Epithelial cell of esophagus (primary cell): ENCODE measurements at regions not wholly inside any gene's neighbourhood (a gene's known extent, or its start where the extent isn't known, plus 50 kb on each side); places are given as distances from the start of the nearest gene placed in this dataset.

ENCODE experiments used
- DNase-seq: peaks from one replicate; pipeline ENCODE4 v3.0.0; 2010; ENCODE audit warnings: low read depth
- H3K4me3 ChIP-seq: 2 replicates; pipeline ENCODE4 v1.5.1; 2011; ENCODE audit warnings: mild to moderate bottlenecking, low read length, control low read depth
- CTCF ChIP-seq: IDR thresholded peaks from 2 replicates; pipeline ENCODE4 v1.5.1; 2011; ENCODE audit warnings: low read depth, mild to moderate bottlenecking, low read length, control low read depth, inconsistent platforms; ENCODE audit not compliant: insufficient read depth; ENCODE audit errors: missing control alignments

GRCh38 chr19:31064491-31064890 lies 284.7 kb downstream of the TSHZ3 start:
- no peak for TF ChIP-seq CTCF
- H3K4me3 ChIP-seq: no peak overlapping the region
- peak; percentile 22 for DNase-seq

DNA sequence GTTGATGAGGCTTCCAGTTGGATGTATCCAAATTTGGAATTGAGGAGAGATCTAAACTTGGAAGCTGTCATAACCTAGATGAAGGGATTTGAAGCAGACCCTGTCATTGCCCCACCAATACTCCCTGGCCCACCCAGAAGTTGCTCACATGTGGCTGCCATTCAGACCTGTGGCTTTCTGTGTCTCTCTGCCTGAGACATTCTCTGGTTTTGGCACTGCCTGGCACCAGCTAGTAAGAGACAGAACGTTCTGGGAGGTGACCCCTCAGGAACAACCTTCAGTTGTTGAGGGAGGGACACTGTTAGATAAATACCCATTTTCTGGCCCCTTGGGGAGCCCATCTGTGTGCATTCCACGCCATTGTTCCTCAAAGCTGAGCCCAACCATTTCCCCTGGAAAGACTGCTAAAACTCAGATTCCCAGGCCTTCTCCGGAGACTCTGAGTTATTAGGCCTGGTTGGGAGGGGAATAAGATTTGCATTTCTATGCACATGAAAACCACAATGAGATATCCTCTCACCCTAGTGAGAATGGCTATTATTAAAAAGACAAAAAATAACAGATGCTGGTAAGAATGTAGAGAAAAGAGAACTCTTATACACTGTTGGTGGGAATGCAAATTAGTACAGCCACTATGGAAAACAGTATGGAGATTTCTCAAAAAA lies 290.4 kb downstream of the TSHZ3 start:
- H3K4me3 ChIP-seq: no peak overlapping the region
- no peak for TF ChIP-seq CTCF
- DNase-seq: no peak

DNA sequence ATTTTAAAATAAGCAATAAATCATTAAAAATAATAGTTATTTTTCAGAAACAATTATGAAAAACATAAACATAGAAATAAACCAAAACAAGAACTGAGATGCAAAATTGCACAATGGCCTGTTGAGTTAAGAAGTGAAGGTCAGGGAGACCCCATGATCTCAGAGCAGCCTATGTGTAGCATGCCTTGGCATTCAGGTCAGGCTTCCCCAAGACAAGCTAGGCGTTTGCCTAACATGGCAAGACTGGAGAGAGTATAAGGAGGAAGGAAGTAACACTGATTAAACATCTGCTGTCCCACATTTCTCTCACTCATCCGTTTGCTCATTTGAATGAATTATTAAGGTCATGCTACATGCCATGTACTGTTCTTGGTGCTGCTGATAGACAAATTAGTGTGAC lies 291.8 kb downstream of the TSHZ3 start:
- DNase-seq: no peak
- H3K4me3 ChIP-seq: no peak overlapping the region
- TF ChIP-seq CTCF: no peak

GRCh38 chr19:31055454-31055853 lies 293.8 kb downstream of the TSHZ3 start:
- no peak for DNase-seq

GRCh38 chr19:31054430-31054829 lies 294.8 kb downstream of the TSHZ3 start:
- no peak overlapping the region for H3K4me3 ChIP-seq
- peak; percentile 76 for TF ChIP-seq CTCF
- peak; percentile 73 for DNase-seq

More at GRCh38 chr19:31055454-31055853, 293.8 kb downstream of the TSHZ3 start:
- TF ChIP-seq CTCF: no peak
- no peak overlapping the region for H3K4me3 ChIP-seq

DNA sequence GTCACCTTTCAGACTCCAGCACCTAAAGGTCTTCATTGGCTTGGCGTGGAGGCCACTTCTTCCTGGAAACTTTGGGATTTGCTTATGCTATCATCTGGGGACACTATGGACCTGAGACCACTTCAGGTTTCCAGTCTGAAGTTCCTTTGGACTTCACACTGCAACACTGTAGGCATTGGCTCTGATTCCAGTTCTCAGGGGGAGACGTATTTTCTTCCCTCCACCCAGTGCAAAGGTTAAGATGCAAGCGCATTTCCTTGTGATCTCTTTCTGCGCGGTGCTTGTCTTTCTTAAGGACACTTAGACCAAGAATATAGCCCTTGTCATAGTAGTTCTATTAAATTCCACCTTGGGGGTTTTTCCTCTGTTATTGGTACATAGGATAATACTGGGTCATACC lies 299.8 kb downstream of the TSHZ3 start:
- DNase-seq: no peak
- no peak for TF ChIP-seq CTCF
- H3K4me3 ChIP-seq: no peak overlapping the region

- DNase-seq: no peak
- H3K4me3 ChIP-seq: no peak overlapping the region
- TF ChIP-seq CTCF: no peak
Measured at GRCh38 chr19:31046024-31046423, 303.2 kb downstream of the TSHZ3 start.
